ENCODE measurements at regions not wholly inside any gene's neighbourhood (a gene's known extent, or its start where the extent isn't known, plus 50 kb on each side); places are given as distances from the start of the nearest gene placed in this dataset.

GRCh38 chr2:216780843-216781242 is 79.0 kb downstream of the TNP1 start:
- intact Hi-C loops (cut with DNase I; ENCODE audit: low total_unique reads) = no loop called here
- Histone ChIP-seq H3K4me1 (no peaks in the 10 kb centered on the region), H3K4me3 (no peak overlapping the region), H3K27me3 (replicated peaks in 1 of 7) (no peaks in the 10 kb centered on the region), H3K9me3 (no peaks in the 10 kb centered on the region), H3K27ac (no peak overlapping the region), H3K36me3 (no peaks in the 10 kb centered on the region)
- TF ChIP-seq, protein P1, sequence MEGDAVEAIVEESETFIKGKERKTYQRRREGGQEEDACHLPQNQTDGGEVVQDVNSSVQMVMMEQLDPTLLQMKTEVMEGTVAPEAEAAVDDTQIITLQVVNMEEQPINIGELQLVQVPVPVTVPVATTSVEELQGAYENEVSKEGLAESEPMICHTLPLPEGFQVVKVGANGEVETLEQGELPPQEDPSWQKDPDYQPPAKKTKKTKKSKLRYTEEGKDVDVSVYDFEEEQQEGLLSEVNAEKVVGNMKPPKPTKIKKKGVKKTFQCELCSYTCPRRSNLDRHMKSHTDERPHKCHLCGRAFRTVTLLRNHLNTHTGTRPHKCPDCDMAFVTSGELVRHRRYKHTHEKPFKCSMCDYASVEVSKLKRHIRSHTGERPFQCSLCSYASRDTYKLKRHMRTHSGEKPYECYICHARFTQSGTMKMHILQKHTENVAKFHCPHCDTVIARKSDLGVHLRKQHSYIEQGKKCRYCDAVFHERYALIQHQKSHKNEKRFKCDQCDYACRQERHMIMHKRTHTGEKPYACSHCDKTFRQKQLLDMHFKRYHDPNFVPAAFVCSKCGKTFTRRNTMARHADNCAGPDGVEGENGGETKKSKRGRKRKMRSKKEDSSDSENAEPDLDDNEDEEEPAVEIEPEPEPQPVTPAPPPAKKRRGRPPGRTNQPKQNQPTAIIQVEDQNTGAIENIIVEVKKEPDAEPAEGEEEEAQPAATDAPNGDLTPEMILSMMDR (IDR thresholded peaks at IDR 0.05 in 8 of 11, conservative IDR thresholded peaks at IDR 0.05 in 3 of 11) = no peak
- no peak for TF ChIP-seq POLR2A (IDR thresholded peaks at IDR 0.05)
- TF ChIP-seq POLR2AphosphoS5 (IDR thresholded peaks at IDR 0.05) = no peak
- DNase-seq = no peak
- 89 to 98% (median 90%) methylated on average over 4 of the region's 4 CpGs for WGBS, 5 donors

DNA sequence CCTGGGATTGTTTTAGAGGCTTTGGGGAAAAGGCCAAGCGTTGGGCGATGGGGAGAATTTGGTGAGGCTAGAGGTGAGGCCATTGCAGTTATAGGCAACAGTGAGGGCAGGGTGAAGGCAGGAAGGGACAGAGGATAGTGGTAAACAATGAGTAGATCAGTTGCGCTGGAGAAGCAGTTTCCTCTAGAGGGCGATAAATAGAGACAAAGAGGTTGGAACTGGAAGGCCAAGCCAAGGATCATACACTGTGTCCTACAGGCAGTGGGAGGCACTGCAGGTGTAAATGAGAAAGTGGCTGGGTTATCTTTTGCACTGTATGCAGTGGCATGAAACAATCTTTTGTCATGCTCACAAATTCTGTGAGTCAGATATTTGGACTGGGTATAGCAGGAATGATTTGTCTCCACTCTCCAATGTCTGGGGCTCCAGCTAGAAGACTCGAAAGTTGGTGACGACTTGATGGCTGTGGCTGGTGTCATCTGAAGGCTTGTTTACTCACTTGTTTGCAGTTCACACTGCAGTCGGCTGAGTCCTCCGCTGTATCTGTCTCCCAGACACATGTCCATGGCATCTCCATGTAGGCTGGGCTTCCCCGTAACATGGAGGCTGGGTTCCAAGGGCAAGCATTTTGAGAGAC is 82.1 kb downstream of the TNP1 start:
- 82 to 93% (median 86%) methylated on average over 9 of the region's 9 CpGs for WGBS, 5 donors
- no peak for DNase-seq
- no peak for TF ChIP-seq POLR2AphosphoS5 (IDR thresholded peaks at IDR 0.05)
- TF ChIP-seq, protein P1 (IDR thresholded peaks at IDR 0.05 in 8 of 11, conservative IDR thresholded peaks at IDR 0.05 in 3 of 11) = peak in 9 of 11 experiments; percentile 9 to 59 (median 51)

GRCh38 chr2:216776066-216776850 is 80.9 kb upstream of the IGFBP5 start:
- DNase-seq = no peak
- intact Hi-C loops (cut with DNase I; ENCODE audit: low total_unique reads) = no loop called here
- TF ChIP-seq, protein P1 (IDR thresholded peaks at IDR 0.05 in 8 of 11, conservative IDR thresholded peaks at IDR 0.05 in 3 of 11) = no peak
- TF ChIP-seq POLR2AphosphoS5 (IDR thresholded peaks at IDR 0.05) (no peak), POLR2A (IDR thresholded peaks at IDR 0.05) (no peak)
- peaks cover 0 to 6% (median 0%) of the 10 kb centered on the region in 8 donors for H3K9me3 ChIP-seq
- H3K4me3 ChIP-seq = no peak overlapping the region
- WGBS, 5 donors = 68 to 73% (median 71%) methylated on average over 13 of the region's 13 CpGs
- H3K36me3 ChIP-seq = no peaks in the 10 kb centered on the region
- no peaks in the 10 kb centered on the region for H3K4me1 ChIP-seq
- no peaks in the 10 kb centered on the region for H3K27me3 ChIP-seq (replicated peaks in 1 of 7)
- H3K27ac ChIP-seq = no peak overlapping the region

More for the DNA sequence above, 82.1 kb downstream of the TNP1 start:
- Histone ChIP-seq H3K9me3 (no peaks in the 10 kb centered on the region), H3K4me3 (no peak overlapping the region), H3K27ac (no peak overlapping the region), H3K4me1 (no peaks in the 10 kb centered on the region), H3K27me3 (replicated peaks in 1 of 7) (no peaks in the 10 kb centered on the region), H3K36me3 (no peaks in the 10 kb centered on the region)
- intact Hi-C loops (cut with DNase I; ENCODE audit: low total_unique reads) = no loop called here

- Histone ChIP-seq H3K9me3 (peaks cover 0 to 6% (median 0%) of the 10 kb centered on the region in 8 donors), H3K36me3 (no peaks in the 10 kb centered on the region), H3K27me3 (replicated peaks in 1 of 7) (no peaks in the 10 kb centered on the region), H3K27ac (no peak overlapping the region), H3K4me1 (no peaks in the 10 kb centered on the region), H3K4me3 (no peak overlapping the region)
- intact Hi-C loops (cut with DNase I; ENCODE audit: low total_unique reads) = no loop called here
- no peak for TF ChIP-seq POLR2A (IDR thresholded peaks at IDR 0.05)
- TF ChIP-seq, protein P1 (IDR thresholded peaks at IDR 0.05 in 8 of 11, conservative IDR thresholded peaks at IDR 0.05 in 3 of 11) = no peak
- no peak for TF ChIP-seq POLR2AphosphoS5 (IDR thresholded peaks at IDR 0.05)
- WGBS, 5 donors = 65 to 94% (median 86%) methylated on average over 4 to 5 of the region's 5 CpGs
- DNase-seq = no peak
Observed at GRCh38 chr2:216775043-216775453, 79.7 kb upstream of the IGFBP5 start.

All from spleen (tissue), 11 donors.